ENCODE measurements at regions not wholly inside any gene's neighbourhood (a gene's known extent, or its start where the extent isn't known, plus 50 kb on each side); places are given as distances from the start of the nearest gene placed in this dataset.

GRCh38 chrX:95156566-95156965 lies 1482.6 kb downstream of the FAM133A start:
- TF ChIP-seq EP300 (IDR thresholded peaks at IDR 0.05; ENCODE audit: borderline replicate concordance in 1 of 2, low read depth in 2 of 2, low read length in 2 of 2) (no peak), CTCF (IDR thresholded peaks at IDR 0.05; ENCODE audit: control extremely low read depth in 1 of 3, insufficient read depth in 1 of 3, low read depth in 1 of 3, low read length in 3 of 3) (no peak)

Data from H1 (cell line).